DND-41 (cell line): ENCODE measurements at regions not wholly inside any gene's neighbourhood (a gene's known extent, or its start where the extent isn't known, plus 50 kb on each side); places are given as distances from the start of the nearest gene placed in this dataset.

Source experiments
- ATAC-seq: fragments of 200-7000 bp; cut with Tn5 transposase; 3 replicates; pipeline ENCODE4 v1.9.1; 2021; ENCODE audit warnings: low read depth; ENCODE audit not compliant: insufficient read depth
- DNase-seq: peaks from one replicate; pipeline ENCODE4 v3.0.0-alpha.2; 2020
- H2AFZ ChIP-seq: 2 replicates; pipeline ENCODE4 v1.6.0; 2012; ENCODE audit warnings: low read depth, low read length
- H3K27ac ChIP-seq: 2 replicates; pipeline ENCODE4 v1.5.1; 2012; ENCODE audit warnings: low read length, inconsistent platforms
- H3K27me3 ChIP-seq: fragments of 200-600 bp; sonication (generic); 2 replicates; pipeline ENCODE4 v1.6.0; 2012; ENCODE audit warnings: low read length, mild to moderate bottlenecking, inconsistent platforms; ENCODE audit not compliant: insufficient read depth, poor library complexity
- H3K36me3 ChIP-seq: 2 replicates; pipeline ENCODE4 v1.5.1; 2012; ENCODE audit warnings: low read length, inconsistent platforms; ENCODE audit not compliant: insufficient read depth
- H3K4me1 ChIP-seq: 2 replicates; pipeline ENCODE4 v1.5.1; 2012; ENCODE audit warnings: mild to moderate bottlenecking, low read length; ENCODE audit not compliant: insufficient read depth
- H3K4me2 ChIP-seq: 2 replicates; pipeline ENCODE4 v1.6.0; 2012; ENCODE audit warnings: mild to moderate bottlenecking, moderate library complexity, low read length, inconsistent platforms; ENCODE audit not compliant: insufficient read depth
- H3K4me3 ChIP-seq, 2 experiments: fragments of 200-600 bp in 1 of 2; shearing (Covaris generic) in 1 of 2; 2 replicates each; pipeline ENCODE4 v1.5.1; 2012 to 2016; ENCODE audit warnings: inconsistent platforms in 2 of 2, low read length in 2 of 2, mild to moderate bottlenecking in 2 of 2, low read depth in 1 of 2, moderate library complexity in 1 of 2
- H3K79me2 ChIP-seq: 2 replicates; pipeline ENCODE4 v1.6.0; 2012; ENCODE audit warnings: low read length, inconsistent platforms; ENCODE audit not compliant: insufficient read depth
- H3K9ac ChIP-seq: 2 replicates; pipeline ENCODE4 v1.6.0; 2012; ENCODE audit warnings: low read depth, mild to moderate bottlenecking, inconsistent platforms, low read length, moderate library complexity
- H3K9me3 ChIP-seq: 2 replicates; pipeline ENCODE4 v1.5.1; 2012; ENCODE audit warnings: low read length, moderate library complexity, mild to moderate bottlenecking, inconsistent platforms; ENCODE audit not compliant: insufficient read depth, severe bottlenecking
- H4K20me1 ChIP-seq: 2 replicates; pipeline ENCODE4 v1.6.0; 2012; ENCODE audit warnings: low read length; ENCODE audit not compliant: insufficient read depth
- EZH2 ChIP-seq: IDR thresholded peaks from 3 replicates; pipeline ENCODE4 v1.6.1; 2012; ENCODE audit warnings: borderline replicate concordance, low read depth, mild to moderate bottlenecking, moderate library complexity, low read length, inconsistent platforms; ENCODE audit not compliant: severe bottlenecking
- TF ChIP-seq, protein P1 (sequence below): IDR thresholded peaks from 2 replicates; pipeline ENCODE4 v1.5.1; 2012; ENCODE audit warnings: borderline replicate concordance, low read length, moderate library complexity, mild to moderate bottlenecking; ENCODE audit not compliant: poor library complexity, severe bottlenecking; ENCODE audit errors: extremely low read depth

DNA sequence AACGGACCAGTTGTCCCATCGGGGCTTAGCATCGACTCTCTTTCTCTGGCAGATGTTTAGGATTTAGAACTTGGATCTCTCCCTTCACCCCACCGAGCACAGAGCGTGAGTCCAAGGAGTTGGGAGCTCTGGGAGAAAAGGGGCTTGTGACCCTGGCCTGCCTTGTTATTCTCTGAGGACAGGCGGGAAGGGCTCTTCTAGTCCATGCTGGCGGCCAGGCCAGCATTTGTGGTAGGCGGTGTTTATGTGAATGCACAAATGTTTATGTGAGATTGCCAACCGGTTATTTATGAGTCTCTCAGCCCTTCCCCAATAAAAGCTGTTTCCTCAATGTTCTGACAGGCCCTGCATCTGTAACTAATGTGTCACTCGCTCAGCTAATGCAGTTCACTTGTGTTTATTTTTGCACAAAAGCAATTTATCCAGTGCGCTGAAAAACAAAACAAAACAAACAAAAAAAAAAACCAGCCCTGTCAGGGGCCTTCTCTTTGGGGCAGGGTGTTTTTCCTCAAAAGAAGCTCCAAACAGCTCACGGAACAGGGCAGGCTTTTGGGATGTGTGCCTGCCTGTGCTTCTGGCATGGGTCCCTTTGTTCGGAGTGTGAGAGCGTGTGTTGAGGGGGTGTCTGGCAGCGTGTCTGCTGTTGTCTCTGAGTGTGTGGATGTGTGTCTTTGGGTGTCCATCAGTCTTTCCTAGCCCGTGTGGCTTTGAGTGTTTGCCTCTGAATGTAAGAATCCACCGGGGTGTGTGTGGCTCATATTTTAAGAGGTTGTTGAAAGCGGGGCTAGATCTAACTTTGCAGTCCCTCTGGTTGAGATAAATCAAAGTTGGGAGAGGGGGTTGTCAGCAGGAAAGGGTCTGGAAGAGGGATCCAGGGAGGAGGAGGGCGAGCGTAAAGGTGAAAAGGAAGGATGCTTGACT is 52.8 kb upstream of the HAAO start:
- ATAC-seq (no peak), DNase-seq (no peak)
- H3K79me2 ChIP-seq = no peaks in the 10 kb centered on the region
- H3K27me3 ChIP-seq = no peaks in the 10 kb centered on the region
- H4K20me1 ChIP-seq = no peaks in the 10 kb centered on the region
- H3K27ac ChIP-seq = no peak overlapping the region
- no peaks in the 10 kb centered on the region for H3K9me3 ChIP-seq
- no peak overlapping the region for H2AFZ ChIP-seq
- H3K4me3 ChIP-seq = no peak overlapping the region
- no peaks in the 10 kb centered on the region for H3K4me1 ChIP-seq
- no peak overlapping the region for H3K4me2 ChIP-seq
- no peaks in the 10 kb centered on the region for H3K36me3 ChIP-seq
- H3K9ac ChIP-seq = no peak overlapping the region
- TF ChIP-seq, protein P1, sequence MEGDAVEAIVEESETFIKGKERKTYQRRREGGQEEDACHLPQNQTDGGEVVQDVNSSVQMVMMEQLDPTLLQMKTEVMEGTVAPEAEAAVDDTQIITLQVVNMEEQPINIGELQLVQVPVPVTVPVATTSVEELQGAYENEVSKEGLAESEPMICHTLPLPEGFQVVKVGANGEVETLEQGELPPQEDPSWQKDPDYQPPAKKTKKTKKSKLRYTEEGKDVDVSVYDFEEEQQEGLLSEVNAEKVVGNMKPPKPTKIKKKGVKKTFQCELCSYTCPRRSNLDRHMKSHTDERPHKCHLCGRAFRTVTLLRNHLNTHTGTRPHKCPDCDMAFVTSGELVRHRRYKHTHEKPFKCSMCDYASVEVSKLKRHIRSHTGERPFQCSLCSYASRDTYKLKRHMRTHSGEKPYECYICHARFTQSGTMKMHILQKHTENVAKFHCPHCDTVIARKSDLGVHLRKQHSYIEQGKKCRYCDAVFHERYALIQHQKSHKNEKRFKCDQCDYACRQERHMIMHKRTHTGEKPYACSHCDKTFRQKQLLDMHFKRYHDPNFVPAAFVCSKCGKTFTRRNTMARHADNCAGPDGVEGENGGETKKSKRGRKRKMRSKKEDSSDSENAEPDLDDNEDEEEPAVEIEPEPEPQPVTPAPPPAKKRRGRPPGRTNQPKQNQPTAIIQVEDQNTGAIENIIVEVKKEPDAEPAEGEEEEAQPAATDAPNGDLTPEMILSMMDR = no peak
- no peak for TF ChIP-seq EZH2

DNA sequence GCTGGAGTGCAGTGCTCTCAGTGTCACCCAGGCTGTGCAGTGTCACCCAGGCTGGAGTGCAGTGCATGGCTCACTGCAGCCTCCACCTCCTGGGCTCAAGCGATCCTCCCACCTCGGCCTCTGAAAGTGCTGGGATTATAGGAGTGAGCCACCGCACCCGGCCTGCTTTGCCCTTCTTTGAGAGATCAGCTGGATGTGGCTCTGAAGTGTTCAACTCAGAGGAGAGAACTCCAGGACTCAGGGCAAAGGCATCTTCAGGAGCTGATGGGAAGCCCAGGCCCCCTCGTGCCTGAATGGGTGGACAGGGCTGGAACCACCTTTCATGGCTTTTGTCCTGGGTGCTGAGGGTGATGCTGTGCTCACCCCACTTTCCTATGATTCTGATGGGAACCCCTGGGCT is 52.0 kb upstream of the HAAO start:
- Histone ChIP-seq H4K20me1 (no peaks in the 10 kb centered on the region), H2AFZ (no peak overlapping the region), H3K27ac (no peak overlapping the region), H3K4me1 (no peaks in the 10 kb centered on the region), H3K27me3 (no peaks in the 10 kb centered on the region), H3K9me3 (no peaks in the 10 kb centered on the region), H3K36me3 (no peaks in the 10 kb centered on the region), H3K4me3 (no peak overlapping the region), H3K79me2 (no peaks in the 10 kb centered on the region), H3K9ac (no peak overlapping the region), H3K4me2 (no peak overlapping the region)
- TF ChIP-seq EZH2 = no peak
- TF ChIP-seq, protein P1 = no peak
- ATAC-seq (no peak), DNase-seq (no peak)

DNA sequence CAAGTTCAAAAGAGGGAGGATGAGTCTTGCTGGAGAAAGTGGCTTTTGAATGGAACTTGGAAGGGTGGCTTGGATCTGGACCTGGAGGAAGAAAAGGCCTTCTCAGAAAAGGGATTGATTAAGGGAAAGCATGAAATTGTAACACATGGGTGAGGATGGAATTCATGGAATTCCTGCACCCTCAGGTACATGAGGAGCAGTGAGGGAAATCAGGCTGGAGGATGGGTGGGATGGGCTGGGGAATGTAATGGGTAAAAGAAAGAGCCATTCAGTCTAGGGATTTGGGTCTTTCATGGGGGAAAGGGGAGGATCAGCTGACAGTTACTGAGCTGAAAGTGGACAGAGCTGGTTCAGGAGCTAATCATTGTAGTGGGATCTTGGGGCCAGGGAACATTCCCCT is 51.2 kb upstream of the HAAO start:
- H3K9me3 ChIP-seq = no peaks in the 10 kb centered on the region
- H3K36me3 ChIP-seq = no peaks in the 10 kb centered on the region
- no peaks in the 10 kb centered on the region for H3K79me2 ChIP-seq
- H3K9ac ChIP-seq = no peak overlapping the region
- H3K4me1 ChIP-seq = no peaks in the 10 kb centered on the region
- H3K4me3 ChIP-seq = no peak overlapping the region
- H3K4me2 ChIP-seq = no peak overlapping the region
- ATAC-seq (no peak), DNase-seq (no peak)
- no peak overlapping the region for H2AFZ ChIP-seq
- H3K27me3 ChIP-seq = no peaks in the 10 kb centered on the region
- TF ChIP-seq, protein P1 = no peak
- TF ChIP-seq EZH2 = no peak
- H3K27ac ChIP-seq = no peak overlapping the region
- no peaks in the 10 kb centered on the region for H4K20me1 ChIP-seq
